ENCODE measurements at regions not wholly inside any gene's neighbourhood (a gene's known extent, or its start where the extent isn't known, plus 50 kb on each side); places are given as distances from the start of the nearest gene placed in this dataset.

- no peaks in the 10 kb centered on the region for H3K36me3 ChIP-seq (ENCODE audit: control insufficient read depth in 1 of 2, insufficient read depth in 2 of 2, low read length in 2 of 2)
- H3K79me2 ChIP-seq (ENCODE audit: insufficient read depth, low read length) = no peaks in the 10 kb centered on the region
- H3K9me3 ChIP-seq (ENCODE audit: control insufficient read depth in 1 of 2, insufficient read depth in 1 of 2, low read depth in 1 of 2, low read length in 2 of 2) = no peaks in the 10 kb centered on the region
- RAD21 ChIA-PET (ENCODE audit: low non-redundant PET in 1 of 2, low total read pairs in 2 of 2, uncharacterized antibody in 2 of 2, unreplicated experiment in 2 of 2) = no interaction called here
- H3K9ac ChIP-seq (ENCODE audit: low read length) = no peak overlapping the region
- POLR2A ChIA-PET = no interaction called here
- H3K4me3 ChIP-seq (replicated peaks in 1 of 2; ENCODE audit: low read depth in 1 of 2, low read length in 2 of 2) = no peak overlapping the region
- DNase-seq (ENCODE audit: low read depth, low spot score) (no peak), ATAC-seq (no peak)
- BruUV-seq (replicated peaks) = no TSS peak
- H3K9me2 ChIP-seq (ENCODE audit: insufficient read depth) = no peaks in the 10 kb centered on the region
- no peaks in the 10 kb centered on the region for H3K4me1 ChIP-seq (ENCODE audit: control insufficient read depth in 1 of 2, insufficient read depth in 2 of 2, low read length in 2 of 2)
- no peak for TF ChIP-seq EZH2phosphoT487 (IDR thresholded peaks at IDR 0.05; ENCODE audit: borderline replicate concordance)
- no peak for TF ChIP-seq POLR2AphosphoS5 (IDR thresholded peaks at IDR 0.05; ENCODE audit: low read depth, low read length)
- CTCF ChIA-PET = no interaction called here
- H3K27ac ChIP-seq (ENCODE audit: low read depth, low read length) = no peak overlapping the region
- no peaks in the 10 kb centered on the region for H3K27me3 ChIP-seq (ENCODE audit: insufficient read depth, low read length)
- no peak overlapping the region for H2AFZ ChIP-seq (ENCODE audit: low read depth, low read length, poor library complexity, severe bottlenecking)
- no peaks in the 10 kb centered on the region for H4K20me1 ChIP-seq (ENCODE audit: insufficient read depth)
- H3K4me2 ChIP-seq (ENCODE audit: low read length) = no peak overlapping the region
- intact Hi-C loops (cut with micrococcal nuclease) = no loop called here
Observed at GRCh38 chr17:83182620-83183101, 103.3 kb downstream of the METRNL start.

GRCh38 chr17:83183145-83183948 is 103.9 kb downstream of the METRNL start:
- DNase-seq (ENCODE audit: low read depth, low spot score) (no peak), ATAC-seq (no peak)
- no TSS peak for BruUV-seq (replicated peaks)
- Histone ChIP-seq H3K9me2 (ENCODE audit: insufficient read depth) (no peaks in the 10 kb centered on the region), H3K79me2 (ENCODE audit: insufficient read depth, low read length) (no peaks in the 10 kb centered on the region), H3K4me1 (ENCODE audit: control insufficient read depth in 1 of 2, insufficient read depth in 2 of 2, low read length in 2 of 2) (no peaks in the 10 kb centered on the region), H3K27ac (ENCODE audit: low read depth, low read length) (no peak overlapping the region), H2AFZ (ENCODE audit: low read depth, low read length, poor library complexity, severe bottlenecking) (no peak overlapping the region), H3K36me3 (ENCODE audit: control insufficient read depth in 1 of 2, insufficient read depth in 2 of 2, low read length in 2 of 2) (no peaks in the 10 kb centered on the region), H3K4me2 (ENCODE audit: low read length) (no peak overlapping the region), H3K9me3 (ENCODE audit: control insufficient read depth in 1 of 2, insufficient read depth in 1 of 2, low read depth in 1 of 2, low read length in 2 of 2) (no peaks in the 10 kb centered on the region), H4K20me1 (ENCODE audit: insufficient read depth) (no peaks in the 10 kb centered on the region), H3K4me3 (replicated peaks in 1 of 2; ENCODE audit: low read depth in 1 of 2, low read length in 2 of 2) (no peak overlapping the region), H3K9ac (ENCODE audit: low read length) (no peak overlapping the region), H3K27me3 (ENCODE audit: insufficient read depth, low read length) (0 out of 2 replicates have a peak, but pooled peaks cover 5% of the 10 kb centered on the region)
- ChIA-PET RAD21 (ENCODE audit: low non-redundant PET in 1 of 2, low total read pairs in 2 of 2, uncharacterized antibody in 2 of 2, unreplicated experiment in 2 of 2) (no interaction called here), POLR2A (no interaction called here), CTCF (no interaction called here)
- intact Hi-C loops (cut with micrococcal nuclease) = no loop called here
- TF ChIP-seq MAX (IDR thresholded peaks at IDR 0.05) (no peak), ZFX (IDR thresholded peaks at IDR 0.05) (no peak), TCF7L2 (IDR thresholded peaks at IDR 0.05; ENCODE audit: borderline replicate concordance, extremely low read depth, insufficient read depth, insufficient read length) (no peak), RAD21 (IDR thresholded peaks at IDR 0.05; ENCODE audit: low read depth) (no peak), FOSL1 (IDR thresholded peaks at IDR 0.05; ENCODE audit: low read depth) (no peak), CBX3 (IDR thresholded peaks at IDR 0.05; ENCODE audit: low read depth) (no peak), EZH2phosphoT487 (IDR thresholded peaks at IDR 0.05; ENCODE audit: borderline replicate concordance) (no peak), REST (IDR thresholded peaks at IDR 0.05; ENCODE audit: low read depth) (no peak), EGR1 (IDR thresholded peaks at IDR 0.05; ENCODE audit: low read depth) (no peak), ZNF274 (IDR thresholded peaks at IDR 0.05; ENCODE audit: low read depth, low read length) (no peak), SP1 (IDR thresholded peaks at IDR 0.05; ENCODE audit: low read depth) (no peak), ELF1 (IDR thresholded peaks at IDR 0.05; ENCODE audit: borderline replicate concordance, low read depth) (no peak), YY1 (IDR thresholded peaks at IDR 0.05; ENCODE audit: extremely low read depth, insufficient replicate concordance, low read depth, low read length) (no peak), POLR2A (IDR thresholded peaks at IDR 0.05; ENCODE audit: borderline replicate concordance, extremely low read depth, insufficient read depth, insufficient read length) (no peak), ATF3 (IDR thresholded peaks at IDR 0.05) (no peak)
